ENCODE measurements at regions not wholly inside any gene's neighbourhood (a gene's known extent, or its start where the extent isn't known, plus 50 kb on each side); places are given as distances from the start of the nearest gene placed in this dataset.

- ATAC-seq (no peak), FAIRE-seq (no peak), DNase-seq (ENCODE audit: low read depth, low spot score) (no peak)
- Histone ChIP-seq H3K79me2 (ENCODE audit: control insufficient read depth, insufficient read depth, low read length) (no peaks in the 10 kb centered on the region), H3K27ac (ENCODE audit: control insufficient read depth, insufficient read depth) (no peak overlapping the region), H3K4me2 (ENCODE audit: control insufficient read depth, insufficient read depth) (no peak overlapping the region), H3K9ac (ENCODE audit: control insufficient read depth, insufficient read depth, low read length) (no peak overlapping the region), H4K20me1 (ENCODE audit: control insufficient read depth, insufficient read depth) (no peaks in the 10 kb centered on the region), H3K9me3 (replicated peaks; ENCODE audit: control insufficient read depth, insufficient read depth, low read length) (no peaks in the 10 kb centered on the region), H3K4me3 (no peak overlapping the region), H3K36me3 (ENCODE audit: control insufficient read depth in 2 of 2, insufficient read depth in 2 of 2, low read length in 1 of 2) (no peaks in the 10 kb centered on the region), H2AFZ (ENCODE audit: control insufficient read depth, low read depth, low read length) (no peak overlapping the region), H3K4me1 (ENCODE audit: control insufficient read depth, insufficient read depth, low read length) (no peaks in the 10 kb centered on the region), H3K27me3 (replicated peaks in 1 of 2; ENCODE audit: control insufficient read depth in 2 of 2, insufficient read depth in 2 of 2, low read length in 1 of 2) (no peaks in the 10 kb centered on the region)
- ChIA-PET CTCF (no interaction called here), SMC1A (ENCODE audit: uncharacterized antibody, unreplicated experiment) (no interaction called here), RAD21 (ENCODE audit: unreplicated experiment) (no interaction called here), POLR2A (no interaction called here)
- TF ChIP-seq, protein P1, sequence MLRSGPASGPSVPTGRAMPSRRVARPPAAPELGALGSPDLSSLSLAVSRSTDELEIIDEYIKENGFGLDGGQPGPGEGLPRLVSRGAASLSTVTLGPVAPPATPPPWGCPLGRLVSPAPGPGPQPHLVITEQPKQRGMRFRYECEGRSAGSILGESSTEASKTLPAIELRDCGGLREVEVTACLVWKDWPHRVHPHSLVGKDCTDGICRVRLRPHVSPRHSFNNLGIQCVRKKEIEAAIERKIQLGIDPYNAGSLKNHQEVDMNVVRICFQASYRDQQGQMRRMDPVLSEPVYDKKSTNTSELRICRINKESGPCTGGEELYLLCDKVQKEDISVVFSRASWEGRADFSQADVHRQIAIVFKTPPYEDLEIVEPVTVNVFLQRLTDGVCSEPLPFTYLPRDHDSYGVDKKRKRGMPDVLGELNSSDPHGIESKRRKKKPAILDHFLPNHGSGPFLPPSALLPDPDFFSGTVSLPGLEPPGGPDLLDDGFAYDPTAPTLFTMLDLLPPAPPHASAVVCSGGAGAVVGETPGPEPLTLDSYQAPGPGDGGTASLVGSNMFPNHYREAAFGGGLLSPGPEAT (IDR thresholded peaks at IDR 0.05; ENCODE audit: low read depth) = no peak
- TF ChIP-seq CBFB (IDR thresholded peaks at IDR 0.05; ENCODE audit: low read depth) = no peak
- no peak for TF ChIP-seq ESRRA (IDR thresholded peaks at IDR 0.05; ENCODE audit: low read length)
- no peak for TF ChIP-seq IRF5 (IDR thresholded peaks at IDR 0.05; ENCODE audit: borderline replicate concordance)
- no peak for TF ChIP-seq SIN3A (IDR thresholded peaks at IDR 0.05; ENCODE audit: low read depth, low read length)
- TF ChIP-seq MEF2A (IDR thresholded peaks at IDR 0.05; ENCODE audit: insufficient read depth, low read depth, low read length) = no peak
- no peak for TF ChIP-seq PAX8 (IDR thresholded peaks at IDR 0.05)
- TF ChIP-seq GATAD2B (conservative IDR thresholded peaks at IDR 0.05; ENCODE audit: low read depth) = no peak
- no peak for TF ChIP-seq EGR1 (IDR thresholded peaks at IDR 0.05; ENCODE audit: borderline replicate concordance in 1 of 2, low read depth in 2 of 2, low read length in 2 of 2)
- no peak for TF ChIP-seq ZNF24 (IDR thresholded peaks at IDR 0.05)
- no peak for TF ChIP-seq ELK1 (IDR thresholded peaks at IDR 0.05; ENCODE audit: low read depth, low read length)
- TF ChIP-seq SIX5 (IDR thresholded peaks at IDR 0.05; ENCODE audit: low read depth, low read length, severe bottlenecking) = no peak
- TF ChIP-seq ATF2 (IDR thresholded peaks at IDR 0.05; ENCODE audit: low read length) = no peak
- WGBS (ENCODE audit: insufficient coverage, insufficient replicate concordance, low lambda C conversion rate, missing lambda C conversion rate) = 27% methylated on average over 5 of the region's 5 CpGs
- no TSS peak for BruUV-seq (replicated peaks)
- in situ Hi-C loops (cut with MboI) (no loop called here), intact Hi-C loops (cut with micrococcal nuclease; ENCODE audit: unreplicated experiment) (no loop called here)
These were observed 1835.5 kb upstream of the LRRTM1 start for GRCh38 chr2:82139979-82140611.
